ENCODE measurements at regions not wholly inside any gene's neighbourhood (a gene's known extent, or its start where the extent isn't known, plus 50 kb on each side); places are given as distances from the start of the nearest gene placed in this dataset.
"Not testable (repeated sequence)": the region's sequence is repeated elsewhere in the genome, so short reads cannot be mapped to it uniquely, and the experiment has no call there.

GRCh38 chr6:27550692-27551091, 77.8 kb upstream of the ZNF184 start (continued):
- TF ChIP-seq ZHX1 (CRISPR knock-in tag; IDR thresholded peaks at IDR 0.05; ENCODE audit: low read depth) (no peak), GLI4 (CRISPR knock-in tag; IDR thresholded peaks at IDR 0.05; ENCODE audit: borderline replicate concordance) (no peak), ETV5 (CRISPR knock-in tag; IDR thresholded peaks at IDR 0.05; ENCODE audit: borderline replicate concordance) (no peak), GZF1 (CRISPR knock-in tag; IDR thresholded peaks at IDR 0.05) (no peak)

- ATAC-seq; CTCF ChIA-PET (ENCODE audit: low intra/inter-chr PET ratio, low total read pairs): not testable (repeated sequence)
Measured at GRCh38 chr6:27549241-27549598, 76.3 kb upstream of the ZNF184 start.

More at GRCh38 chr6:27549241-27549598, 76.3 kb upstream of the ZNF184 start:
- H2AFZ ChIP-seq (ENCODE audit: low read length); in situ Hi-C loops (cut with HindIII; ENCODE audit: extremely low pct_ligation_motif_present, low pct_unique_long_range_greater_than_20kb); DNase-seq (ENCODE audit: low spot score); H3K9me3 ChIP-seq (ENCODE audit: low read length); H3K79me2 ChIP-seq (ENCODE audit: insufficient read depth, low read length); H3K27ac ChIP-seq (ENCODE audit: extremely low read length, insufficient read depth, low read length); H3K9ac ChIP-seq (ENCODE audit: insufficient read depth, low read depth, low read length); H3K27me3 ChIP-seq (ENCODE audit: control insufficient read depth in 1 of 2, insufficient read depth in 2 of 2, low read length in 2 of 2); H3K36me3 ChIP-seq (replicated peaks in 1 of 2; ENCODE audit: control insufficient read depth in 1 of 2, insufficient read depth in 2 of 2, low read length in 2 of 2); FAIRE-seq; H4K20me1 ChIP-seq (ENCODE audit: insufficient read depth, low read length); BruUV-seq (replicated peaks): not testable (repeated sequence)
- POLR2A ChIA-PET, result interaction anchor here (1.1 kb wide), 1 partner anchor 76 kb away, joined by 6 read pairs; the partner anchor contains the start of gene ZNF184
- intact Hi-C loops (cut with micrococcal nuclease; ENCODE audit: unreplicated experiment), result loop anchor here (5.0 kb wide), 2 partner anchors 43 to 123 kb away; no protein-coding TSS in a partner anchor
- 63% methylated on average over 14 of the region's 14 CpGs for WGBS (ENCODE audit: low lambda C conversion rate)
- peak overlapping the region; percentile 89 for H3K4me2 ChIP-seq (ENCODE audit: low read depth, low read length)
- peaks cover 42% of the 10 kb centered on the region for H3K4me1 ChIP-seq (ENCODE audit: insufficient read depth, low read length)
- peak overlapping the region in 2 of 3 experiments; percentile 58 to 71; a peak in 2 of 6 replicates for H3K4me3 ChIP-seq (replicated peaks in 1 of 3; ENCODE audit: insufficient read depth in 1 of 3, low read depth in 2 of 3, low read length in 3 of 3)

Measured in HepG2 (cell line).